Endodermal cell (in vitro differentiated cells): ENCODE measurements at regions not wholly inside any gene's neighbourhood (a gene's known extent, or its start where the extent isn't known, plus 50 kb on each side); places are given as distances from the start of the nearest gene placed in this dataset.

ENCODE experiments used
- DNase-seq: peaks from one replicate; pipeline ENCODE4 v3.0.0-alpha.2; 2017
- H3K27ac ChIP-seq: 2 replicates; pipeline ENCODE4 v1.5.1; 2013; ENCODE audit warnings: mild to moderate bottlenecking, low read depth, low read length, moderate library complexity
- H3K27me3 ChIP-seq: 2 replicates; pipeline ENCODE4 v1.6.1; 2013; ENCODE audit warnings: mild to moderate bottlenecking, low read length, moderate library complexity; ENCODE audit not compliant: insufficient read depth, control insufficient read depth, poor library complexity, severe bottlenecking
- H3K36me3 ChIP-seq: 2 replicates; pipeline ENCODE4 v1.7.0; 2013; ENCODE audit warnings: mild to moderate bottlenecking, low read length, moderate library complexity; ENCODE audit not compliant: control insufficient read depth, insufficient read depth
- H3K4me1 ChIP-seq: one replicate; pipeline ENCODE4 v1.7.0; 2013; ENCODE audit warnings: low read length; ENCODE audit not compliant: control insufficient read depth, insufficient read depth
- H3K4me3 ChIP-seq: 2 replicates; pipeline ENCODE4 v1.5.1; 2013; ENCODE audit warnings: mild to moderate bottlenecking, low read length, moderate library complexity
- H3K9ac ChIP-seq: 2 replicates; pipeline ENCODE4 v1.6.1; 2013; ENCODE audit warnings: mild to moderate bottlenecking, low read length, moderate library complexity; ENCODE audit not compliant: poor library complexity, severe bottlenecking; ENCODE audit errors: extremely low read depth
- H3K9me3 ChIP-seq: 2 replicates; pipeline ENCODE4 v1.6.1; 2013; ENCODE audit warnings: mild to moderate bottlenecking, low read length, moderate library complexity; ENCODE audit not compliant: control insufficient read depth
- H3K27ac Mint-ChIP-seq: 2 replicates; pipeline ENCODE4 v1.8.0; 2020; ENCODE audit warnings: mixed read lengths
- H3K27me3 Mint-ChIP-seq: 2 replicates; pipeline ENCODE4 v1.8.0; 2021; ENCODE audit warnings: mild to moderate bottlenecking, mixed read lengths; ENCODE audit not compliant: insufficient read depth
- H3K36me3 Mint-ChIP-seq: 2 replicates; pipeline ENCODE4 v1.8.0; 2020; ENCODE audit warnings: low read depth, mixed read lengths
- H3K4me1 Mint-ChIP-seq: 2 replicates; pipeline ENCODE4 v1.8.0; 2020; ENCODE audit warnings: mixed read lengths
- H3K4me3 Mint-ChIP-seq: 2 replicates; pipeline ENCODE4 v1.8.0; 2020; ENCODE audit warnings: mild to moderate bottlenecking, moderate library complexity, mixed read lengths
- H3K9me3 Mint-ChIP-seq: 2 replicates; pipeline ENCODE4 v1.8.0; 2020; ENCODE audit warnings: mild to moderate bottlenecking, mixed read lengths
- CTCF ChIP-seq: fragments of 200-600 bp; sonication (generic); conservative IDR thresholded peaks from 2 replicates; pipeline ENCODE4 v1.5.0; 2021; ENCODE audit warnings: antibody characterized with exemption, mild to moderate bottlenecking
- WGBS, 2 experiments: methylation state at CpG; one replicate each; pipeline versions ENCODE4 v1.1.5 to v1.1.7; 2013; ENCODE audit warnings: missing lambda C conversion rate in 2 of 2, mixed read lengths in 1 of 2; ENCODE audit not compliant: insufficient coverage in 1 of 2, insufficient read length in 1 of 2; 5-methylcytosine and 5-hydroxymethylcytosine counted together

- Histone ChIP-seq H3K9me3 (no peaks in the 10 kb centered on the region), H3K36me3 (no peaks in the 10 kb centered on the region), H3K9ac (no peak overlapping the region), H3K27ac (no peak overlapping the region), H3K4me1 (peaks cover 7% of the 10 kb centered on the region), H3K4me3 (no peak overlapping the region), H3K27me3 (no peaks in the 10 kb centered on the region)
- Mint-ChIP-seq H3K9me3 (no peaks in the 10 kb centered on the region), H3K4me1 (peaks cover 15% of the 10 kb centered on the region), H3K27ac (peak overlapping the region; percentile 18), H3K27me3 (peaks cover 7% of the 10 kb centered on the region), H3K4me3 (no peak overlapping the region), H3K36me3 (peaks cover 10% of the 10 kb centered on the region)
- peak; percentile 43 for TF ChIP-seq CTCF
- WGBS, 2 experiments: 20% methylated on average over 5 of the region's 5 CpGs; no CpG with 5 or more reads in 1 of the 2 experiments
- DNase-seq: peak; percentile 87
Measured at GRCh38 chr1:200483491-200484143, 73.8 kb upstream of the ZNF281 start.

GRCh38 chr1:200480964-200481363, 71.1 kb upstream of the ZNF281 start:
- H3K36me3 ChIP-seq: no peaks in the 10 kb centered on the region
- peaks cover 24% of the 10 kb centered on the region for H3K36me3 Mint-ChIP-seq
- no peaks in the 10 kb centered on the region for H3K27me3 ChIP-seq
- WGBS, 2 experiments: 95 to 98% methylated on average over 7 of the region's 7 CpGs
- no peaks in the 10 kb centered on the region for H3K9me3 Mint-ChIP-seq
- no peak for DNase-seq
- H3K4me3 ChIP-seq: no peak overlapping the region
- no peak for TF ChIP-seq CTCF
- peaks cover 7% of the 10 kb centered on the region for H3K4me1 ChIP-seq
- no peak overlapping the region for H3K27ac Mint-ChIP-seq
- no peaks in the 10 kb centered on the region for H3K9me3 ChIP-seq
- H3K4me3 Mint-ChIP-seq: no peak overlapping the region
- no peaks in the 10 kb centered on the region for H3K27me3 Mint-ChIP-seq
- H3K27ac ChIP-seq: no peak overlapping the region
- H3K4me1 Mint-ChIP-seq: peaks cover 12% of the 10 kb centered on the region
- H3K9ac ChIP-seq: no peak overlapping the region

GRCh38 chr1:200479816-200480215, 70.0 kb upstream of the ZNF281 start:
- H3K4me1 ChIP-seq: peaks cover 7% of the 10 kb centered on the region
- H3K27me3 Mint-ChIP-seq: no peaks in the 10 kb centered on the region
- H3K4me1 Mint-ChIP-seq: peaks cover 12% of the 10 kb centered on the region

More at GRCh38 chr1:200479816-200480215, 70.0 kb upstream of the ZNF281 start:
- H3K9me3 Mint-ChIP-seq: no peaks in the 10 kb centered on the region
- H3K36me3 Mint-ChIP-seq: peaks cover 33% of the 10 kb centered on the region
- Histone ChIP-seq H3K36me3 (peaks cover 6% of the 10 kb centered on the region), H3K9ac (no peak overlapping the region), H3K27ac (no peak overlapping the region), H3K4me3 (no peak overlapping the region), H3K9me3 (no peaks in the 10 kb centered on the region), H3K27me3 (no peaks in the 10 kb centered on the region)
- no peak overlapping the region for H3K27ac Mint-ChIP-seq
- DNase-seq: no peak
- no peak for TF ChIP-seq CTCF
- H3K4me3 Mint-ChIP-seq: no peak overlapping the region
